ENCODE measurements at regions not wholly inside any gene's neighbourhood (a gene's known extent, or its start where the extent isn't known, plus 50 kb on each side); places are given as distances from the start of the nearest gene placed in this dataset.

- Histone ChIP-seq H3K4me3 (ENCODE audit: low read length) (no peak overlapping the region), H3K27ac (ENCODE audit: low read length) (no peak overlapping the region), H3K9me3 (ENCODE audit: control insufficient read depth, insufficient read depth, low read length) (no peaks in the 10 kb centered on the region), H3K27me3 (ENCODE audit: control insufficient read depth, insufficient read depth, low read length) (no peaks in the 10 kb centered on the region), H3K4me1 (ENCODE audit: control insufficient read depth, insufficient read depth, low read length) (0 out of 2 replicates have a peak, but pooled peaks cover 2% of the 10 kb centered on the region), H3K36me3 (ENCODE audit: control insufficient read depth, insufficient read depth, low read length) (no peaks in the 10 kb centered on the region)
- WGBS (ENCODE audit: insufficient coverage, insufficient read length): no CpG with 5 or more reads among the region's 3 CpGs
- DNase-seq (ENCODE audit: low read depth, low spot score): no peak
Observed at GRCh38 chr1:69403756-69404320, 163.9 kb upstream of the LRRC7 start.

GRCh38 chr1:69404486-69404885 lies 163.2 kb upstream of the LRRC7 start:
- no CpG with 5 or more reads among the region's 1 CpG for WGBS (ENCODE audit: insufficient coverage, insufficient read length)
- H3K27ac ChIP-seq (ENCODE audit: low read length): no peak overlapping the region
- H3K27me3 ChIP-seq (ENCODE audit: control insufficient read depth, insufficient read depth, low read length): no peaks in the 10 kb centered on the region
- 0 out of 2 replicates have a peak, but pooled peaks cover 2% of the 10 kb centered on the region for H3K4me1 ChIP-seq (ENCODE audit: control insufficient read depth, insufficient read depth, low read length)
- DNase-seq (ENCODE audit: low read depth, low spot score): no peak
- H3K9me3 ChIP-seq (ENCODE audit: control insufficient read depth, insufficient read depth, low read length): no peaks in the 10 kb centered on the region
- no peak overlapping the region for H3K4me3 ChIP-seq (ENCODE audit: low read length)
- no peaks in the 10 kb centered on the region for H3K36me3 ChIP-seq (ENCODE audit: control insufficient read depth, insufficient read depth, low read length)

GRCh38 chr1:69406244-69406643 lies 161.5 kb upstream of the LRRC7 start:
- Histone ChIP-seq H3K9me3 (ENCODE audit: control insufficient read depth, insufficient read depth, low read length) (no peaks in the 10 kb centered on the region), H3K4me1 (ENCODE audit: control insufficient read depth, insufficient read depth, low read length) (no peaks in the 10 kb centered on the region), H3K36me3 (ENCODE audit: control insufficient read depth, insufficient read depth, low read length) (no peaks in the 10 kb centered on the region), H3K4me3 (ENCODE audit: low read length) (no peak overlapping the region), H3K27me3 (ENCODE audit: control insufficient read depth, insufficient read depth, low read length) (no peaks in the 10 kb centered on the region), H3K27ac (ENCODE audit: low read length) (no peak overlapping the region)
- no CpG with 5 or more reads among the region's 3 CpGs for WGBS (ENCODE audit: insufficient coverage, insufficient read length)
- no peak for DNase-seq (ENCODE audit: low read depth, low spot score)

GRCh38 chr1:69409731-69410456 lies 157.8 kb upstream of the LRRC7 start:
- Histone ChIP-seq H3K27me3 (ENCODE audit: control insufficient read depth, insufficient read depth, low read length) (no peaks in the 10 kb centered on the region), H3K4me3 (ENCODE audit: low read length) (no peak overlapping the region), H3K36me3 (ENCODE audit: control insufficient read depth, insufficient read depth, low read length) (no peaks in the 10 kb centered on the region), H3K27ac (ENCODE audit: low read length) (no peak overlapping the region), H3K4me1 (ENCODE audit: control insufficient read depth, insufficient read depth, low read length) (no peaks in the 10 kb centered on the region), H3K9me3 (ENCODE audit: control insufficient read depth, insufficient read depth, low read length) (no peaks in the 10 kb centered on the region)
- no CpG with 5 or more reads among the region's 3 CpGs for WGBS (ENCODE audit: insufficient coverage, insufficient read length)
- DNase-seq (ENCODE audit: low read depth, low spot score): no peak

- H3K4me1 ChIP-seq (ENCODE audit: control insufficient read depth, insufficient read depth, low read length): no peaks in the 10 kb centered on the region
- no peaks in the 10 kb centered on the region for H3K36me3 ChIP-seq (ENCODE audit: control insufficient read depth, insufficient read depth, low read length)
- no peak overlapping the region for H3K4me3 ChIP-seq (ENCODE audit: low read length)
- no peaks in the 10 kb centered on the region for H3K9me3 ChIP-seq (ENCODE audit: control insufficient read depth, insufficient read depth, low read length)
- H3K27me3 ChIP-seq (ENCODE audit: control insufficient read depth, insufficient read depth, low read length): no peaks in the 10 kb centered on the region
- no CpG with 5 or more reads among the region's 3 CpGs for WGBS (ENCODE audit: insufficient coverage, insufficient read length)
- no peak overlapping the region for H3K27ac ChIP-seq (ENCODE audit: low read length)
- no peak for DNase-seq (ENCODE audit: low read depth, low spot score)
Observed at GRCh38 chr1:69410457-69410850, 157.3 kb upstream of the LRRC7 start.

GRCh38 chr1:69410893-69411292 lies 156.8 kb upstream of the LRRC7 start:
- Histone ChIP-seq H3K27ac (ENCODE audit: low read length) (no peak overlapping the region), H3K4me1 (ENCODE audit: control insufficient read depth, insufficient read depth, low read length) (no peaks in the 10 kb centered on the region), H3K9me3 (ENCODE audit: control insufficient read depth, insufficient read depth, low read length) (no peaks in the 10 kb centered on the region), H3K4me3 (ENCODE audit: low read length) (no peak overlapping the region), H3K36me3 (ENCODE audit: control insufficient read depth, insufficient read depth, low read length) (no peaks in the 10 kb centered on the region), H3K27me3 (ENCODE audit: control insufficient read depth, insufficient read depth, low read length) (no peaks in the 10 kb centered on the region)
- no CpG with 5 or more reads among the region's 2 CpGs for WGBS (ENCODE audit: insufficient coverage, insufficient read length)
- DNase-seq (ENCODE audit: low read depth, low spot score): no peak

- no peaks in the 10 kb centered on the region for H3K27me3 ChIP-seq (ENCODE audit: control insufficient read depth, insufficient read depth, low read length)
- H3K27ac ChIP-seq (ENCODE audit: low read length): no peak overlapping the region
- H3K36me3 ChIP-seq (ENCODE audit: control insufficient read depth, insufficient read depth, low read length): no peaks in the 10 kb centered on the region
- H3K4me3 ChIP-seq (ENCODE audit: low read length): no peak overlapping the region
- no peak for DNase-seq (ENCODE audit: low read depth, low spot score)
- H3K9me3 ChIP-seq (ENCODE audit: control insufficient read depth, insufficient read depth, low read length): no peaks in the 10 kb centered on the region
- no peaks in the 10 kb centered on the region for H3K4me1 ChIP-seq (ENCODE audit: control insufficient read depth, insufficient read depth, low read length)
Observed at GRCh38 chr1:69411617-69412016, 156.1 kb upstream of the LRRC7 start.

GRCh38 chr1:69413129-69413528 lies 154.6 kb upstream of the LRRC7 start:
- Histone ChIP-seq H3K9me3 (ENCODE audit: control insufficient read depth, insufficient read depth, low read length) (no peaks in the 10 kb centered on the region), H3K27ac (ENCODE audit: low read length) (no peak overlapping the region), H3K4me1 (ENCODE audit: control insufficient read depth, insufficient read depth, low read length) (no peaks in the 10 kb centered on the region), H3K36me3 (ENCODE audit: control insufficient read depth, insufficient read depth, low read length) (no peaks in the 10 kb centered on the region), H3K27me3 (ENCODE audit: control insufficient read depth, insufficient read depth, low read length) (no peaks in the 10 kb centered on the region), H3K4me3 (ENCODE audit: low read length) (no peak overlapping the region)
- WGBS (ENCODE audit: insufficient coverage, insufficient read length): no CpG with 5 or more reads among the region's 3 CpGs
- no peak for DNase-seq (ENCODE audit: low read depth, low spot score)

- H3K27me3 ChIP-seq (ENCODE audit: control insufficient read depth, insufficient read depth, low read length): no peaks in the 10 kb centered on the region
- H3K4me1 ChIP-seq (ENCODE audit: control insufficient read depth, insufficient read depth, low read length): no peaks in the 10 kb centered on the region
- H3K27ac ChIP-seq (ENCODE audit: low read length): no peak overlapping the region
- H3K9me3 ChIP-seq (ENCODE audit: control insufficient read depth, insufficient read depth, low read length): no peaks in the 10 kb centered on the region
- no peak for DNase-seq (ENCODE audit: low read depth, low spot score)
- no peaks in the 10 kb centered on the region for H3K36me3 ChIP-seq (ENCODE audit: control insufficient read depth, insufficient read depth, low read length)
- WGBS (ENCODE audit: insufficient coverage, insufficient read length): no CpG with 5 or more reads among the region's 1 CpG
- H3K4me3 ChIP-seq (ENCODE audit: low read length): no peak overlapping the region
Observed at GRCh38 chr1:69414574-69414973, 153.1 kb upstream of the LRRC7 start.

- Histone ChIP-seq H3K4me3 (ENCODE audit: low read length) (no peak overlapping the region), H3K9me3 (ENCODE audit: control insufficient read depth, insufficient read depth, low read length) (no peaks in the 10 kb centered on the region), H3K4me1 (ENCODE audit: control insufficient read depth, insufficient read depth, low read length) (no peaks in the 10 kb centered on the region), H3K27me3 (ENCODE audit: control insufficient read depth, insufficient read depth, low read length) (no peaks in the 10 kb centered on the region), H3K27ac (ENCODE audit: low read length) (no peak overlapping the region), H3K36me3 (ENCODE audit: control insufficient read depth, insufficient read depth, low read length) (no peaks in the 10 kb centered on the region)
- WGBS (ENCODE audit: insufficient coverage, insufficient read length): no CpG with 5 or more reads among the region's 2 CpGs
- no peak for DNase-seq (ENCODE audit: low read depth, low spot score)
Observed at GRCh38 chr1:69421286-69421685, 146.4 kb upstream of the LRRC7 start.

- no peaks in the 10 kb centered on the region; the same call in 1 of the 2 replicates for H3K27me3 ChIP-seq (ENCODE audit: control insufficient read depth, insufficient read depth, low read length)
- H3K36me3 ChIP-seq (ENCODE audit: control insufficient read depth, insufficient read depth, low read length): no peaks in the 10 kb centered on the region
- H3K4me1 ChIP-seq (ENCODE audit: control insufficient read depth, insufficient read depth, low read length): no peaks in the 10 kb centered on the region
- no peak for DNase-seq (ENCODE audit: low read depth, low spot score)
- H3K4me3 ChIP-seq (ENCODE audit: low read length): no peak overlapping the region
- no peaks in the 10 kb centered on the region for H3K9me3 ChIP-seq (ENCODE audit: control insufficient read depth, insufficient read depth, low read length)
- no peak overlapping the region for H3K27ac ChIP-seq (ENCODE audit: low read length)
Observed at GRCh38 chr1:69425871-69426270, 141.9 kb upstream of the LRRC7 start.

Measured in iPS DF 6.9 (cell line).